Neural crest cell (in vitro differentiated cells): ENCODE measurements at regions not wholly inside any gene's neighbourhood (a gene's known extent, or its start where the extent isn't known, plus 50 kb on each side); places are given as distances from the start of the nearest gene placed in this dataset.
A peak's percentile ranks its signal among the peaks of the same experiment; 100 is the strongest.

Experiments used
- DNase-seq: peaks from one replicate; pipeline ENCODE4 v3.0.0; 2021; ENCODE audit warnings: low read depth, mixed read lengths, low spot score
- H3K27ac Mint-ChIP-seq: one replicate; pipeline ENCODE4 v1.8.0; 2021; ENCODE audit warnings: mild to moderate bottlenecking, mixed read lengths; ENCODE audit not compliant: unreplicated experiment
- H3K27me3 Mint-ChIP-seq: 2 replicates; pipeline ENCODE4 v1.8.0; 2021; ENCODE audit warnings: low read depth, mild to moderate bottlenecking, mixed read lengths
- H3K36me3 Mint-ChIP-seq: 2 replicates; pipeline ENCODE4 v1.8.0; 2021; ENCODE audit warnings: low read depth, mild to moderate bottlenecking, mixed read lengths
- H3K4me1 Mint-ChIP-seq: 2 replicates; pipeline ENCODE4 v1.8.0; 2021; ENCODE audit warnings: mixed read lengths
- H3K4me3 Mint-ChIP-seq: one replicate; pipeline ENCODE4 v1.8.0; 2021; ENCODE audit warnings: mild to moderate bottlenecking, mixed read lengths
- H3K9me3 Mint-ChIP-seq: 2 replicates; pipeline ENCODE4 v1.8.0; 2021; ENCODE audit warnings: mixed read lengths
- CTCF ChIP-seq: fragments of 200-600 bp; sonication (generic); conservative IDR thresholded peaks from 2 replicates; pipeline ENCODE4 v1.5.0; 2021; ENCODE audit warnings: antibody characterized with exemption, mild to moderate bottlenecking

- DNase-seq, result no peak
- Mint-ChIP-seq H3K9me3 (no peaks in the 10 kb centered on the region), H3K4me1 (peaks cover 7% of the 10 kb centered on the region), H3K27ac (no peak overlapping the region), H3K4me3 (no peak overlapping the region), H3K36me3 (no peaks in the 10 kb centered on the region), H3K27me3 (no peaks in the 10 kb centered on the region)
- no peak for TF ChIP-seq CTCF
Observed at GRCh38 chr17:71759422-71760060, 361.3 kb upstream of the SOX9 start.

GRCh38 chr17:71760062-71760720 is 360.6 kb upstream of the SOX9 start:
- H3K4me3 Mint-ChIP-seq, result no peak overlapping the region
- H3K27me3 Mint-ChIP-seq, result no peaks in the 10 kb centered on the region

GRCh38 chr17:71762526-71762925 is 358.3 kb upstream of the SOX9 start:
- H3K36me3 Mint-ChIP-seq, result no peaks in the 10 kb centered on the region
- H3K4me1 Mint-ChIP-seq, result peaks cover 4% of the 10 kb centered on the region
- TF ChIP-seq CTCF, result no peak
- H3K4me3 Mint-ChIP-seq, result no peak overlapping the region
- H3K27me3 Mint-ChIP-seq, result no peaks in the 10 kb centered on the region
- DNase-seq, result no peak
- no peaks in the 10 kb centered on the region for H3K9me3 Mint-ChIP-seq
- no peak overlapping the region for H3K27ac Mint-ChIP-seq

More at GRCh38 chr17:71760062-71760720, 360.6 kb upstream of the SOX9 start:
- DNase-seq, result no peak
- no peaks in the 10 kb centered on the region for H3K9me3 Mint-ChIP-seq
- peaks cover 7% of the 10 kb centered on the region for H3K4me1 Mint-ChIP-seq
- no peak for TF ChIP-seq CTCF
- no peak overlapping the region for H3K27ac Mint-ChIP-seq
- H3K36me3 Mint-ChIP-seq, result no peaks in the 10 kb centered on the region

GRCh38 chr17:71764505-71764904 is 356.3 kb upstream of the SOX9 start:
- Mint-ChIP-seq H3K4me1 (no peaks in the 10 kb centered on the region), H3K9me3 (no peaks in the 10 kb centered on the region), H3K27ac (no peak overlapping the region), H3K27me3 (no peaks in the 10 kb centered on the region), H3K36me3 (no peaks in the 10 kb centered on the region), H3K4me3 (no peak overlapping the region)
- peak; percentile 65 for TF ChIP-seq CTCF
- DNase-seq, result peak; percentile 32

GRCh38 chr17:71765437-71765836 is 355.4 kb upstream of the SOX9 start:
- Mint-ChIP-seq H3K27ac (no peak overlapping the region), H3K4me1 (no peaks in the 10 kb centered on the region), H3K4me3 (no peak overlapping the region), H3K27me3 (no peaks in the 10 kb centered on the region), H3K36me3 (no peaks in the 10 kb centered on the region), H3K9me3 (no peaks in the 10 kb centered on the region)
- no peak for DNase-seq
- TF ChIP-seq CTCF, result no peak
